OCI-LY1 (cell line): ENCODE measurements at regions not wholly inside any gene's neighbourhood (a gene's known extent, or its start where the extent isn't known, plus 50 kb on each side); places are given as distances from the start of the nearest gene placed in this dataset.

Source experiments
- H2AFZ ChIP-seq: fragments of 200-600 bp; sonication (generic), shearing (Covaris generic); 2 replicates; pipeline ENCODE4 v1.6.0; 2014; ENCODE audit warnings: antibody characterized with exemption, mild to moderate bottlenecking, low read length
- H3F3A ChIP-seq: fragments of 200-600 bp; sonication (generic), shearing (Covaris generic); 2 replicates; pipeline ENCODE4 v1.6.0; 2014; ENCODE audit warnings: mild to moderate bottlenecking, antibody characterized with exemption, low read length, moderate library complexity; ENCODE audit not compliant: insufficient read depth
- H3K27ac ChIP-seq: fragments of 200-600 bp; sonication (generic); 2 replicates; pipeline ENCODE4 v1.5.1; 2014; ENCODE audit warnings: low read length, mixed run types, mild to moderate bottlenecking, low read depth; ENCODE audit not compliant: poor library complexity, severe bottlenecking
- H3K27me3 ChIP-seq: fragments of 200-600 bp; sonication (generic); 2 replicates; pipeline ENCODE4 v1.6.0; 2014; ENCODE audit warnings: antibody characterized with exemption, mild to moderate bottlenecking, low read length, moderate library complexity; ENCODE audit not compliant: insufficient read depth
- H3K36me3 ChIP-seq: fragments of 200-600 bp; sonication (generic); 2 replicates; pipeline ENCODE4 v1.6.1; 2014; ENCODE audit warnings: mild to moderate bottlenecking, antibody characterized with exemption, low read length, moderate library complexity, mixed read lengths; ENCODE audit not compliant: insufficient read depth
- H3K4me1 ChIP-seq: fragments of 200-600 bp; sonication (generic); 2 replicates; pipeline ENCODE4 v1.5.1; 2014; ENCODE audit warnings: mild to moderate bottlenecking, low read length, moderate library complexity; ENCODE audit not compliant: insufficient read depth, severe bottlenecking
- H3K4me2 ChIP-seq: fragments of 200-600 bp; sonication (generic), shearing (Covaris generic); 2 replicates; pipeline ENCODE4 v1.6.1; 2014; ENCODE audit warnings: low read length
- H3K4me3 ChIP-seq: fragments of 200-600 bp; sonication (generic); 2 replicates; pipeline ENCODE4 v1.5.1; 2014; ENCODE audit warnings: low read length, low read depth, mild to moderate bottlenecking, mixed read lengths; ENCODE audit not compliant: poor library complexity, severe bottlenecking
- H3K79me2 ChIP-seq: fragments of 200-600 bp; shearing (Covaris generic); 2 replicates; pipeline ENCODE4 v1.6.1; 2016; ENCODE audit warnings: mixed run types, low read length, mixed read lengths; ENCODE audit not compliant: insufficient read depth
- H3K9ac ChIP-seq: fragments of 200-600 bp; sonication (generic), shearing (Covaris generic); 2 replicates; pipeline ENCODE4 v1.6.1; 2014; ENCODE audit warnings: mild to moderate bottlenecking, low read length, mixed read lengths
- H3K9me2 ChIP-seq: fragments of 200-600 bp; sonication (generic), shearing (Covaris generic); 2 replicates; pipeline ENCODE4 v1.6.1; 2014; ENCODE audit warnings: low read depth, mild to moderate bottlenecking, low read length, mixed read lengths
- H3K9me3 ChIP-seq: fragments of 200-600 bp; shearing (Covaris generic); 2 replicates; pipeline ENCODE4 v1.6.1; 2014; ENCODE audit warnings: low read length, mixed read lengths
- H4K20me1 ChIP-seq: fragments of 200-600 bp; sonication (generic), shearing (Covaris generic); 2 replicates; pipeline ENCODE4 v1.6.0; 2016; ENCODE audit warnings: mild to moderate bottlenecking, low read length; ENCODE audit not compliant: insufficient read depth
- EZH2 ChIP-seq: fragments of 200-600 bp; sonication (generic), shearing (Covaris generic); IDR thresholded peaks from 2 replicates; pipeline ENCODE4 v1.8.0; 2017; ENCODE audit warnings: borderline replicate concordance, mixed run types, mild to moderate bottlenecking, antibody characterized with exemption, low read length, moderate library complexity, mixed read lengths
- TF ChIP-seq, protein P1 (sequence below): fragments of 200-600 bp; sonication (generic), shearing (Covaris generic); IDR thresholded peaks from 2 replicates; pipeline ENCODE4 v1.5.1; 2017; ENCODE audit warnings: mild to moderate bottlenecking, antibody characterized with exemption, low read length, moderate library complexity, mixed read lengths

DNA sequence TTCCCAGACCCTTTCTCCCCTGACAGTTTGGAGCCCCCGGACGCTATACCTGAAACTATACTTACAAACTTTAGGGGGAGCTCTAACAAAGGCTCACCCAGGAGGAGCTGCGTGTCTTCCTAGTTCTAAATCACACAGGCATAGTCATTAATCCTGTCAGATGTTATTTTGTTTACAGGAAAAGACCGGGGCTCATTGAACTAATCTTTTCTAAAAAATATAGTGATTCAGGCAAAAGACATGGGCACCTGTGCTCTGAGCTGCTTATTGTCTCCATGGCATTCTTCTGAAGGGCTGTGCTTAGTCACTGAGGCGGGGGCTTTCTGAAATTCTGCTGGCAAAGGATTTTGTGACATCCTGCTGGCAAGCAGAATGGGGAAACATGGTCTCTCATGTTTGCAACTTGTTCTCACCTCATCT lies 1577.0 kb downstream of the NCAM2 start:
- H3F3A ChIP-seq, result no peaks in the 10 kb centered on the region
- H3K9ac ChIP-seq, result peak overlapping the region; percentile 55; the same call in 1 of the 2 replicates
- peak overlapping the region; percentile 69 for H3K27ac ChIP-seq
- peak overlapping the region; percentile 84 for H3K4me2 ChIP-seq
- H3K4me3 ChIP-seq, result peak overlapping the region; percentile 52
- H3K9me3 ChIP-seq, result no peaks in the 10 kb centered on the region
- no peaks in the 10 kb centered on the region for H3K27me3 ChIP-seq
- H3K4me1 ChIP-seq, result peaks cover 16% of the 10 kb centered on the region
- no peaks in the 10 kb centered on the region for H3K79me2 ChIP-seq
- TF ChIP-seq, protein P1, sequence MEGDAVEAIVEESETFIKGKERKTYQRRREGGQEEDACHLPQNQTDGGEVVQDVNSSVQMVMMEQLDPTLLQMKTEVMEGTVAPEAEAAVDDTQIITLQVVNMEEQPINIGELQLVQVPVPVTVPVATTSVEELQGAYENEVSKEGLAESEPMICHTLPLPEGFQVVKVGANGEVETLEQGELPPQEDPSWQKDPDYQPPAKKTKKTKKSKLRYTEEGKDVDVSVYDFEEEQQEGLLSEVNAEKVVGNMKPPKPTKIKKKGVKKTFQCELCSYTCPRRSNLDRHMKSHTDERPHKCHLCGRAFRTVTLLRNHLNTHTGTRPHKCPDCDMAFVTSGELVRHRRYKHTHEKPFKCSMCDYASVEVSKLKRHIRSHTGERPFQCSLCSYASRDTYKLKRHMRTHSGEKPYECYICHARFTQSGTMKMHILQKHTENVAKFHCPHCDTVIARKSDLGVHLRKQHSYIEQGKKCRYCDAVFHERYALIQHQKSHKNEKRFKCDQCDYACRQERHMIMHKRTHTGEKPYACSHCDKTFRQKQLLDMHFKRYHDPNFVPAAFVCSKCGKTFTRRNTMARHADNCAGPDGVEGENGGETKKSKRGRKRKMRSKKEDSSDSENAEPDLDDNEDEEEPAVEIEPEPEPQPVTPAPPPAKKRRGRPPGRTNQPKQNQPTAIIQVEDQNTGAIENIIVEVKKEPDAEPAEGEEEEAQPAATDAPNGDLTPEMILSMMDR, result peak; percentile 90
- no peak for TF ChIP-seq EZH2
- H4K20me1 ChIP-seq, result no peaks in the 10 kb centered on the region
- no peaks in the 10 kb centered on the region for H3K9me2 ChIP-seq
- H3K36me3 ChIP-seq, result no peaks in the 10 kb centered on the region
- peak overlapping the region; percentile 97; the same call in 1 of the 2 replicates for H2AFZ ChIP-seq

DNA sequence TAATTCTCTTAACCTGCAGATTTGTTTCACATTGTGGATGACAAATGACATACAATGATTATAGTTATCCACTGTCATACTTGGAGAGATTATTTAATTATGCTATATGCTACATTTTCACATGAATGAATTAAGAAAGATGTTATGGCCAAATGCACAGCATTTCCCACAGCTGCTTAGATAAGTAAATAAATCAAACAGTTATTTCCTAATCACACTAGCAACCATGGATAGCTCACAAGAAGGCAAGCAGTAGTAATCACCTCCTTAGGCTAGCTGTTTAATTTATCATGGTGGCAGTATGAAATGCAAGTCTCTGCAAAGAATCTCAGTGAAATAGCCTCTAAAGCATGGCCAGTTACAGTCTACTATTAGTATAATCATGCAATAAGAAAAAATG lies 1581.5 kb downstream of the NCAM2 start:
- no peaks in the 10 kb centered on the region for H3K27me3 ChIP-seq
- H3K4me3 ChIP-seq, result no peak overlapping the region
- H3K9me2 ChIP-seq, result no peaks in the 10 kb centered on the region
- H3K9ac ChIP-seq, result no peak overlapping the region
- H3K9me3 ChIP-seq, result 0 out of 2 replicates have a peak, but pooled peaks cover under 1% of the 10 kb centered on the region
- H2AFZ ChIP-seq, result no peak overlapping the region
- H3K4me1 ChIP-seq, result peaks cover 17% of the 10 kb centered on the region
- TF ChIP-seq EZH2, result no peak
- TF ChIP-seq, protein P1, result no peak
- no peaks in the 10 kb centered on the region for H3F3A ChIP-seq
- H3K79me2 ChIP-seq, result no peaks in the 10 kb centered on the region
- H3K27ac ChIP-seq, result no peak overlapping the region
- no peaks in the 10 kb centered on the region for H4K20me1 ChIP-seq
- no peak overlapping the region for H3K4me2 ChIP-seq
- no peaks in the 10 kb centered on the region for H3K36me3 ChIP-seq

DNA sequence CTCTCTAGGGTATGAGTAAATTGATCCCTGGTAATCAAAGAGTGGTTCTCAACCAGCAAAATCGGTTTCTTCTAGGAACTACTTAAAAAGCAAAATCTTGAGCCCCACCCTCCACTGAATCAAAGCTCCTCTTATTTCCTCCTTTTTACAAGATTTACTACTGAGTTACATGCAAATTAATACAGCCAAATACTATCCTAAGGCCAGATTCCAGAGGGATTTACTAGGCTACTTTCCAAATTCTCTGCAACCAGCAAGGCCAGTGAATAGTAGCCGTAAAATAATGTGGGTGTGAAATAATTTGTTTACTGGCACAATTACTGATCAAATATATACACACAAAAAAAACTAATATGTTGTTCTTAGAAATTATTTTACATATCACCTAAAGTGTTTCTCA lies 1583.8 kb downstream of the NCAM2 start:
- TF ChIP-seq, protein P1, result no peak
- TF ChIP-seq EZH2, result no peak
- Histone ChIP-seq H3K9ac (no peak overlapping the region), H3K4me1 (peaks cover 18% of the 10 kb centered on the region), H3K4me2 (no peak overlapping the region), H3K4me3 (no peak overlapping the region), H3K9me2 (no peaks in the 10 kb centered on the region), H2AFZ (no peak overlapping the region), H3K9me3 (0 out of 2 replicates have a peak, but pooled peaks cover 4% of the 10 kb centered on the region), H3F3A (peaks cover 5% of the 10 kb centered on the region; the same call in 1 of the 2 replicates), H3K36me3 (no peaks in the 10 kb centered on the region), H4K20me1 (no peaks in the 10 kb centered on the region), H3K79me2 (no peaks in the 10 kb centered on the region), H3K27ac (no peak overlapping the region), H3K27me3 (no peaks in the 10 kb centered on the region)
